ENCODE measurements at regions not wholly inside any gene's neighbourhood (a gene's known extent, or its start where the extent isn't known, plus 50 kb on each side); places are given as distances from the start of the nearest gene placed in this dataset.
"Not testable (repeated sequence)": the region's sequence is repeated elsewhere in the genome, so short reads cannot be mapped to it uniquely, and the experiment has no call there.

DNA sequence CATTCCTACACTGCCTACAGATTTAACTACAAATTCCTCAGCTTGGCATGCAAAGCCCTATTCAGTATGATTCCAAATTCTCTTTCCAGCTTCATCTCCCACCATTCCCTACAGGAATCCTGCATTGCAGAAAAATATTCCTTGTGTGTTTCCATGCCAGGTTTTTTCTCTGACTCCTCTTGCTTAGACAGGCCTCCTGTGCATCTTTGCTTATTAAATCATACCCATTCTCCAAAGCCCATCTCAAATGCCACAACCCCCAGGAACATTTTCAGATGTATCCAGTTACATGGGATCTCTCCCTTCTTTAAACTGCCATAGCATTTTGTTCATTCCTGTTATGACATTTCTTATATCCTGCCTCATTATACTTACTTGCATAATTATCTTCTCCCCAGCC, 106.4 kb upstream of the GRIA3 start:
- DNase-seq (ENCODE audit: low read depth in 2 of 2) = no peak

- DNase-seq (ENCODE audit: low read depth in 2 of 2) = no peak
Observed at GRCh38 chrX:123080065-123080464, 104.0 kb upstream of the GRIA3 start.

- no peak for DNase-seq (ENCODE audit: low read depth in 2 of 2)
Observed at GRCh38 chrX:123081776-123082175, 102.3 kb upstream of the GRIA3 start.

- DNase-seq (ENCODE audit: low read depth in 2 of 2) = no peak
Observed at GRCh38 chrX:123083924-123084323, 100.2 kb upstream of the GRIA3 start.

DNA sequence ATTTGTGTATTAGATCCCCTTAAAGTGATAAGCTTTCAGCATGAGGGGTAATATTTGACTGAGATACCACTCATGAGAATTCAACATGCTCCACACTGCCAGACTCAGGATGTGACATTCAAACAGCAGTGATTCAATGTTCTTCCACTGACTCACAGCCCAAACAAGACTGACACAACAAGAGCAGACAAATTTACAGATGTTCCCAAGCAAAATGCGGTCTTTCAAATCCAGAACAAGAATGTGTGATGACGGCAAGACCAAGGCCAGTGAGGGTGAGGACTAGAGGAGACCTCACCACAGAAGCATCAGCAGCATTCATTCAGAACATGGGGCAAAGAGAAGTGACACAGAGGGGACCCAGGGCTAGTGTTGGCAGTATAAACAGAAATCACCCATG, 99.3 kb upstream of the GRIA3 start:
- DNase-seq (ENCODE audit: low read depth in 2 of 2) = peak in 1 of 2 experiments; percentile 39

GRCh38 chrX:123085311-123085940, 98.7 kb upstream of the GRIA3 start:
- no peak for DNase-seq (ENCODE audit: low read depth in 2 of 2)

DNA sequence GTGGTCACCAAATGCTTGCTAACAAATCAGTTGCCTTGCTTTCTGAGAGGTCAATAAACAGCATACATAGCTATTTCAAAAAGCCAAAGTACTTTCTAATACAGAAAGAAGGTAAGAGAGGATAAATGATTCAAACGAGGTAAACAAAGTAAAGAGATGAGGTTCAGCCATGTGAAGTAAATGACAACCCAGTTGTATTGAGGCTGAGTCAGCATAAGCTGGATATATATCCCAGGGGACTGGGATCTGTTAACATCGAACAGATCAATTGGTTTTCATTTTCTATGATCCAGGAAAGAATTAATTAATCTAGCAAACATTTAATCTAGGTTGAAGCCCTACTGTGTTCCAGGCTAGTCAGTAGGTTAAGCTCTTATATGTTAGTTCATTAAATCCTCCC, 97.3 kb upstream of the GRIA3 start:
- DNase-seq (ENCODE audit: low read depth in 2 of 2) = no peak

GRCh38 chrX:123087326-123087725, 96.8 kb upstream of the GRIA3 start:
- no peak for DNase-seq (ENCODE audit: low read depth in 2 of 2)

DNA sequence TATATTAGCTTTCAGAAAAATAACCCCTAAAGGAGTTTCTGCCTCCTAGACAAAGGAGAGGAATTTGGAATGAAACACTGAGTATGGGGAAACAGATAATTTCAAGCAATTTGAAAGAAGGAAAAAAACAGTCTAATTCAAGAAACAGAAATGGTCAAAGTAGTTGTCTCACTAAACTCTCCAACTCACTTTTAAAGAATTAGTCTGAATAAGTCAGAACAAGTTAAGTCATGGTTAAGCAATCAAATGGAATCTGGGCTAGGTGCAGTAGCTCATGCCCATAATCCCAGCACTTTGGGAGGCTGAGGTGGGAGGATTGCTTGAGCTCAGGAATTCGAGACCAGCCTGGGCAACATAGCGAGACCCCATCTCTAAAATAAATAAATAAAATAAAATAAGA, 95.7 kb upstream of the GRIA3 start:
- no peak for DNase-seq (ENCODE audit: low read depth in 2 of 2)

DNA sequence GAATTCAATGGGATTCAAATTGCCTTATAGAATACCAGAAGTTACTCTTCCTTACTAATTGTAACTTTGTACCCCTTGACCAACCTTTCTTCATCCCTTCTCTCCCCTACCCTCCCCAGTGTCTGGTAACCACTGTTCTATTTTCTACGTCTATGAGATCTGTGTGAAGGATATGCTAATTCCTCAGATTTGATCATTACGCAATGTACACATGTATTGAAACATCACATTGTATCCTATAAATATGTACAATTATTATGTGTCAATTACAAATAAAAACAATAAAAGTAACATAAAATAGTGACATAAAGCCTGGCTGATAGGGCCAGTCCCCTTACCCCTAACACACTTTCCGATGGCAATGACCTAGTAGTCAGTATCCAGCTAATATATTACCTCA, 95.1 kb upstream of the GRIA3 start:
- DNase-seq (ENCODE audit: low read depth in 2 of 2) = no peak

DNA sequence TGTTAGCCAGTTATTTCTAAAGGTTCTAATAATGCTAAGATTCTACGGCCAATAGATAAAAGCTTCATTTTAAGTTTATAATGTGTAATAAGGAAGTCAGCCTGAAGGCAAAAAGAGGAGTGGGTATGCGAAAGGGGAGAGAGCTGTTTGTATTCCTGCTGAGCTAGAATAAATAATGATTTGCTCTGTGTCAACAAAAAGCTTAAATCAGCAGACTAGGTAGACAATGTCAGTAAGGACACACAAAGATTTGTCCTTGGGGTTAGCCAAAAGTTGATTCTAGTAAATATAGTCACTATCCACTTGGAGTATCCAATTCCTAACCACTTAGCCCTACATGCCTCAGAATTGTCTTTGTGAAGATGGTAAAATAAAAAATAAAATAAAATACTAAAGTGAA, 90.3 kb upstream of the GRIA3 start:
- no peak for DNase-seq (ENCODE audit: low read depth in 2 of 2)

- peak in 1 of 2 experiments; percentile 5 for DNase-seq (ENCODE audit: low read depth in 2 of 2)
Observed at GRCh38 chrX:123108513-123109427, 75.3 kb upstream of the GRIA3 start.

GRCh38 chrX:123121241-123121640, 62.8 kb upstream of the GRIA3 start:
- DNase-seq (ENCODE audit: low read depth in 2 of 2) = no peak

DNA sequence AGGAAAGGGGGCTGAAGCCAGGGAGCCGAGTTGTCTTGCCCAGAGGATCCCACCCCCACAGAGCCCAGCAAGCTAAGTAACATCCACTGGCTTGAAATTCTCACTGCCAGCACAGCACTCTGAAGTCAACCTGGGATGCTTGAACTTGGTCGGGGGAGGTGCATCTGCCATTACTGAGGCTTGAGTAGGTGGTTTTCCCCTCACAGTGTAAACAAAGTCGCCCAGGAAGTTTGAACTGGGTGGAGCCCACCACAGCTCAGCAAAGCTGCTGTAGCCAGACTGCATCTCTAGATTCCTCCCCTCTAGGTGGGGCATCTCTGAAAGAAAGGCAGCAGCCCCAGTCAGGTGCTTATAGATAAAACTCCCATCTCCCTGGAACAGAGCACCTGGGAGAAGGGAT, 54.3 kb upstream of the GRIA3 start:
- DNase-seq (ENCODE audit: low read depth in 2 of 2) = not testable (repeated sequence)
